NCI-H128 (cell line): ENCODE measurements at regions not wholly inside any gene's neighbourhood (a gene's known extent, or its start where the extent isn't known, plus 50 kb on each side); places are given as distances from the start of the nearest gene placed in this dataset.
"Not testable (repeated sequence)": the region's sequence is repeated elsewhere in the genome, so short reads cannot be mapped to it uniquely, and the experiment has no call there.

ENCODE experiments used
- DNase-seq: peaks from one replicate; lab custom pipeline; 2025; ENCODE audit not compliant: unreplicated experiment; lab: John Stamatoyannopoulos, UW

GRCh38 chr2:41142478-41142877 lies 690.6 kb upstream of the SLC8A1 start:
- DNase-seq, result no peak

- DNase-seq, result no peak
Observed at GRCh38 chr2:41145066-41145465, 693.2 kb upstream of the SLC8A1 start.

- DNase-seq, result no peak
Observed at GRCh38 chr2:41149054-41149453, 697.2 kb upstream of the SLC8A1 start.

GRCh38 chr2:41151746-41152145 lies 699.9 kb upstream of the SLC8A1 start:
- DNase-seq, result no peak

GRCh38 chr2:41152318-41152717 lies 700.4 kb upstream of the SLC8A1 start:
- no peak for DNase-seq

- DNase-seq, result no peak
Observed at GRCh38 chr2:41160439-41160838, 708.5 kb upstream of the SLC8A1 start.

- no peak for DNase-seq
Observed at GRCh38 chr2:41167014-41167413, 715.1 kb upstream of the SLC8A1 start.

GRCh38 chr2:41169744-41170143 lies 717.9 kb upstream of the SLC8A1 start:
- DNase-seq, result no peak

GRCh38 chr2:41170589-41170988 lies 718.7 kb upstream of the SLC8A1 start:
- no peak for DNase-seq

GRCh38 chr2:41180387-41180786 lies 728.5 kb upstream of the SLC8A1 start:
- no peak for DNase-seq

- DNase-seq, result no peak
Observed at GRCh38 chr2:41182961-41183360, 731.1 kb upstream of the SLC8A1 start.

GRCh38 chr2:41187376-41188122 lies 735.7 kb upstream of the SLC8A1 start:
- DNase-seq, result no peak

- no peak for DNase-seq
Observed at GRCh38 chr2:41194230-41194629, 742.3 kb upstream of the SLC8A1 start.

- DNase-seq, result no peak
Observed at GRCh38 chr2:41197781-41198180, 745.9 kb upstream of the SLC8A1 start.

GRCh38 chr2:41199334-41199733 lies 747.4 kb upstream of the SLC8A1 start:
- no peak for DNase-seq

GRCh38 chr2:41204315-41204714 lies 752.4 kb upstream of the SLC8A1 start:
- DNase-seq, result no peak

- no peak for DNase-seq
Observed at GRCh38 chr2:41206004-41206403, 754.1 kb upstream of the SLC8A1 start.

- DNase-seq, result no peak
Observed at GRCh38 chr2:41207578-41207977, 755.7 kb upstream of the SLC8A1 start.

GRCh38 chr2:41210030-41210429 lies 758.1 kb upstream of the SLC8A1 start:
- not testable (repeated sequence) for DNase-seq

- DNase-seq, result no peak
Observed at GRCh38 chr2:41216978-41217377, 765.1 kb upstream of the SLC8A1 start.

- DNase-seq, result no peak
Observed at GRCh38 chr2:41222593-41222992, 770.7 kb upstream of the SLC8A1 start.

GRCh38 chr2:41234093-41234492 lies 782.2 kb upstream of the SLC8A1 start:
- DNase-seq, result no peak

GRCh38 chr2:41241325-41242000 lies 789.6 kb upstream of the SLC8A1 start:
- no peak for DNase-seq
